Heart left ventricle (tissue), 13 donors: ENCODE measurements at regions not wholly inside any gene's neighbourhood (a gene's known extent, or its start where the extent isn't known, plus 50 kb on each side); places are given as distances from the start of the nearest gene placed in this dataset.

Source experiments
- POLR2A ChIP-seq, 2 donors: fragments of 450-650 bp; IDR thresholded peaks; one replicate each; pipeline ENCODE4 v1.6.1; 2017; ENCODE audit warnings: antibody characterized with exemption in 2 of 2, mild to moderate bottlenecking in 2 of 2, moderate library complexity in 2 of 2
- TF ChIP-seq, protein P1 (sequence below), 12 donors: fragments of 200-600 bp; sonication (generic) in 4 of 12; IDR thresholded peaks; one replicate each; pipeline versions ENCODE4 v1.5.0 to v1.8.0; 2018 to 2022; ENCODE audit warnings: antibody characterized with exemption in 12 of 12, mild to moderate bottlenecking in 5 of 12
- donor health status: ischemic (EF 13 %, LVEDD 7.1; RV severe dilation, severe dysfunction).
- donor health status: DM: no; HTN: yes; CAD: no.
- donor health status: DM: no; HTN: no; CAD: no.
- donor health status: ischemic (EF 25% LVEDD 6.9; RV normal size, moderate dysfunction).
- donor health status: ischemic (EF 25% LVEDD 5.7; RV mildly dilated, moderate dysfunction).
- donor health status: ischemic (EF 35%, LVEDD 5.7; RV mildly dilated, moderate dysfunction).
- donor health status: nonischemic (EF 11% LVEDD 7.7; RV severe dilation, severe dysfunction).
- donor health status: DM: yes; HTN: yes; CAD: no.
- donor health status: PGD.
- donor health status: ischemic (EF 29% LVEDD 5.4; RV normal size, mild dysfunction).
- donor health status: nonischemic (EF 23%, LVEDD 6.1; RV moderate dilation, normal function).

- TF ChIP-seq, protein P1, sequence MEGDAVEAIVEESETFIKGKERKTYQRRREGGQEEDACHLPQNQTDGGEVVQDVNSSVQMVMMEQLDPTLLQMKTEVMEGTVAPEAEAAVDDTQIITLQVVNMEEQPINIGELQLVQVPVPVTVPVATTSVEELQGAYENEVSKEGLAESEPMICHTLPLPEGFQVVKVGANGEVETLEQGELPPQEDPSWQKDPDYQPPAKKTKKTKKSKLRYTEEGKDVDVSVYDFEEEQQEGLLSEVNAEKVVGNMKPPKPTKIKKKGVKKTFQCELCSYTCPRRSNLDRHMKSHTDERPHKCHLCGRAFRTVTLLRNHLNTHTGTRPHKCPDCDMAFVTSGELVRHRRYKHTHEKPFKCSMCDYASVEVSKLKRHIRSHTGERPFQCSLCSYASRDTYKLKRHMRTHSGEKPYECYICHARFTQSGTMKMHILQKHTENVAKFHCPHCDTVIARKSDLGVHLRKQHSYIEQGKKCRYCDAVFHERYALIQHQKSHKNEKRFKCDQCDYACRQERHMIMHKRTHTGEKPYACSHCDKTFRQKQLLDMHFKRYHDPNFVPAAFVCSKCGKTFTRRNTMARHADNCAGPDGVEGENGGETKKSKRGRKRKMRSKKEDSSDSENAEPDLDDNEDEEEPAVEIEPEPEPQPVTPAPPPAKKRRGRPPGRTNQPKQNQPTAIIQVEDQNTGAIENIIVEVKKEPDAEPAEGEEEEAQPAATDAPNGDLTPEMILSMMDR (IDR thresholded peaks at IDR 0.05) = no peak
- TF ChIP-seq POLR2A (IDR thresholded peaks at IDR 0.05) = no peak
Observed at GRCh38 chr6:138647006-138647405, 126.6 kb upstream of the CCDC28A start.
